CD4-positive, alpha-beta T cell (primary cell): ENCODE measurements at regions not wholly inside any gene's neighbourhood (a gene's known extent, or its start where the extent isn't known, plus 50 kb on each side); places are given as distances from the start of the nearest gene placed in this dataset.

Source experiments
- ATAC-seq: fragments of 200-7000 bp; cut with Tn5 transposase; one replicate; pipeline ENCODE4 v1.10.0; 2022; ENCODE audit warnings: mild to moderate bottlenecking; ENCODE audit not compliant: poor library complexity
- CTCF ChIA-PET: fragments of 350-600 bp; sonication (Branson Sonifier 250); formaldehyde crosslinking; loops from one replicate; lab custom pipeline; 2021; ENCODE audit warnings: antibody characterized with exemption, inconsistent platforms; lab: Charles Lee
- POLR2A ChIA-PET: fragments of 350-600 bp; sonication (Branson Sonifier 250); formaldehyde crosslinking; loops from one replicate; lab custom pipeline; 2021; ENCODE audit warnings: antibody characterized with exemption, inconsistent platforms; lab: Charles Lee
- DNase-seq, 14 experiments: peaks; one replicate each; pipeline ENCODE4 v3.0.0-alpha.2; 2013 to 2020; ENCODE audit warnings: mixed read lengths in 2 of 14
- H3K27ac ChIP-seq, 2 donors: one replicate each; pipeline versions ENCODE4 v1.5.1 to v1.7.0; 2013; ENCODE audit warnings: low read length in 2 of 2, low read depth in 1 of 2, mild to moderate bottlenecking in 1 of 2
- H3K27me3 ChIP-seq, 2 experiments: 1 replicate in 1 of 2; 2 replicates in 1 of 2; pipeline versions ENCODE4 v1.6.1 to v1.7.0; 2013; ENCODE audit warnings: low read length in 2 of 2, control low read depth in 1 of 2, mild to moderate bottlenecking in 1 of 2, moderate library complexity in 1 of 2; ENCODE audit not compliant: insufficient read depth in 2 of 2, control insufficient read depth in 1 of 2
- H3K36me3 ChIP-seq: one replicate; pipeline ENCODE4 v1.6.1; 2013; ENCODE audit warnings: low read length, control low read depth; ENCODE audit not compliant: insufficient read depth
- H3K4me1 ChIP-seq: one replicate; pipeline ENCODE4 v1.6.1; 2013; ENCODE audit warnings: low read length, control low read depth; ENCODE audit not compliant: insufficient read depth
- H3K4me3 ChIP-seq: one replicate; pipeline ENCODE4 v1.5.1; 2013; ENCODE audit warnings: mild to moderate bottlenecking, low read length, moderate library complexity
- H3K9me3 ChIP-seq, 2 experiments: 1 replicate in 1 of 2; 2 replicates in 1 of 2; pipeline versions ENCODE4 v1.6.1 to v1.7.0; 2013; ENCODE audit warnings: low read length in 2 of 2, mild to moderate bottlenecking in 2 of 2, control low read depth in 1 of 2, moderate library complexity in 1 of 2; ENCODE audit not compliant: control insufficient read depth in 1 of 2, insufficient read depth in 1 of 2
- H3K27ac Mint-ChIP-seq: one replicate; pipeline ENCODE4 v1.8.0; 2020; ENCODE audit warnings: mixed read lengths
- H3K27me3 Mint-ChIP-seq: one replicate; pipeline ENCODE4 v1.8.0; 2021; ENCODE audit warnings: mixed read lengths
- H3K36me3 Mint-ChIP-seq: one replicate; pipeline ENCODE4 v1.8.0; 2021; ENCODE audit warnings: low read depth, mixed read lengths
- H3K4me1 Mint-ChIP-seq: one replicate; pipeline ENCODE4 v1.8.0; 2021; ENCODE audit warnings: low read depth, mixed read lengths
- H3K4me3 Mint-ChIP-seq: one replicate; pipeline ENCODE4 v1.8.0; 2020; ENCODE audit warnings: mild to moderate bottlenecking, mixed read lengths
- H3K9me3 Mint-ChIP-seq: one replicate; pipeline ENCODE4 v1.8.0; 2020; ENCODE audit warnings: mixed read lengths
- CTCF ChIP-seq: fragments of 200-600 bp; IDR thresholded peaks from one replicate; pipeline ENCODE4 v1.8.0; 2022; ENCODE audit warnings: antibody characterized with exemption, mild to moderate bottlenecking
- intact Hi-C, 2 experiments: fragments of 100-400 bp; cut with DNase I in 1 of 2; cut with micrococcal nuclease in 1 of 2; formaldehyde crosslinking; loops; one replicate each; pipeline versions ENCODE4 v1.15.1 to v1.9.0; 2023 to 2025; cut with DNase I, micrococcal nuclease

- ChIA-PET POLR2A (no interaction called here), CTCF (no interaction called here)
- H3K9me3 ChIP-seq = no peaks in the 10 kb centered on the region
- no peak for DNase-seq
- Mint-ChIP-seq H3K4me3 (no peak overlapping the region), H3K36me3 (no peaks in the 10 kb centered on the region), H3K27me3 (peaks cover 5% of the 10 kb centered on the region), H3K27ac (no peak overlapping the region), H3K9me3 (no peaks in the 10 kb centered on the region), H3K4me1 (no peaks in the 10 kb centered on the region)
- intact Hi-C loops = no loop called here
- H3K4me1 ChIP-seq = no peaks in the 10 kb centered on the region
- ATAC-seq = no peak
- no peaks in the 10 kb centered on the region for H3K36me3 ChIP-seq
- H3K27ac ChIP-seq = no peak overlapping the region
- H3K27me3 ChIP-seq = peaks cover 0 to 4% of the 10 kb centered on the region in 2 experiments
- no peak for TF ChIP-seq CTCF
- no peak overlapping the region for H3K4me3 ChIP-seq
These were observed 242.2 kb upstream of the CHRNA7 start for GRCh38 chr15:31788104-31788503.

GRCh38 chr15:31792611-31793199, 237.6 kb upstream of the CHRNA7 start:
- DNase-seq = no peak
- no peaks in the 10 kb centered on the region for H3K36me3 ChIP-seq
- peaks cover 0 to 3% of the 10 kb centered on the region in 2 experiments for H3K27me3 ChIP-seq
- TF ChIP-seq CTCF = no peak
- Mint-ChIP-seq H3K4me3 (no peak overlapping the region), H3K27me3 (peaks cover 5% of the 10 kb centered on the region), H3K9me3 (no peaks in the 10 kb centered on the region), H3K27ac (no peak overlapping the region), H3K4me1 (no peaks in the 10 kb centered on the region), H3K36me3 (no peaks in the 10 kb centered on the region)
- no peak overlapping the region for H3K4me3 ChIP-seq
- ChIA-PET CTCF (no interaction called here), POLR2A (no interaction called here)
- intact Hi-C loops = no loop called here
- H3K27ac ChIP-seq = no peak overlapping the region
- H3K4me1 ChIP-seq = no peaks in the 10 kb centered on the region
- H3K9me3 ChIP-seq = no peaks in the 10 kb centered on the region
- ATAC-seq = no peak

DNA sequence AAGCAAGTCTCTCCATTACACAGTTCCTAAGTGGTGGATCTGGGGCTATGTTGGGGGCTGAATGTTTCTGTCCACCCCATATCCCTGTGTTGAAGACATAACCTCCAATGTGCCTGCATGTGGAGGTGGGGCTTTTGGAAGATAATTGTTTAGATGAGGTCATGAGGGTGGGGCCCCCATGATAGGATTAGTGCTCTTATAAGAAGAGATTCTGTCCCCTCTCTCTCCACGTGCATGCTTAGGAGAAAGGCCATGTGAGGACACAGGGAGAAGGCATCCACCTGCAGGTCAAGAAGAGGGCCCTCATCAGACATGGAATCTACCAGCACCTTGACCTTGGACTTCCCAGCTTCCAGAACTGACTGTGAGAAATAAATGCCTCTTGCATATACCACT, 231.0 kb upstream of the CHRNA7 start:
- no peak overlapping the region for H3K27ac Mint-ChIP-seq
- ChIA-PET CTCF (no interaction called here), POLR2A (no interaction called here)
- H3K4me1 Mint-ChIP-seq = no peaks in the 10 kb centered on the region
- peaks cover 4% of the 10 kb centered on the region for H3K27me3 Mint-ChIP-seq
- ATAC-seq (no peak), DNase-seq (no peak)
- H3K27ac ChIP-seq = no peak overlapping the region
- TF ChIP-seq CTCF = no peak
- no peaks in the 10 kb centered on the region for H3K4me1 ChIP-seq
- no peak overlapping the region for H3K4me3 ChIP-seq
- intact Hi-C loops = no loop called here
- H3K36me3 Mint-ChIP-seq = no peaks in the 10 kb centered on the region
- no peaks in the 10 kb centered on the region for H3K36me3 ChIP-seq
- peaks cover 0 to 3% of the 10 kb centered on the region in 2 experiments for H3K27me3 ChIP-seq
- no peaks in the 10 kb centered on the region for H3K9me3 ChIP-seq
- no peaks in the 10 kb centered on the region for H3K9me3 Mint-ChIP-seq
- no peak overlapping the region for H3K4me3 Mint-ChIP-seq
